Liver (tissue), 7 donors: ENCODE measurements at regions not wholly inside any gene's neighbourhood (a gene's known extent, or its start where the extent isn't known, plus 50 kb on each side); places are given as distances from the start of the nearest gene placed in this dataset.
"Not testable (repeated sequence)": the region's sequence is repeated elsewhere in the genome, so short reads cannot be mapped to it uniquely, and the experiment has no call there.

Experiments used
- DNase-seq: peaks from one replicate; pipeline ENCODE4 v3.0.0-alpha.2; 2017; ENCODE audit warnings: low spot score
- H3K27ac ChIP-seq, 2 donors: one replicate each; pipeline ENCODE4 v1.7.0; 2013; ENCODE audit warnings: inconsistent platforms in 2 of 2, low read length in 2 of 2, control low read depth in 1 of 2, low read depth in 1 of 2, mild to moderate bottlenecking in 1 of 2
- H3K27me3 ChIP-seq, 4 donors: one replicate each; pipeline versions ENCODE4 v1.6.1 to v1.7.0; 2013; ENCODE audit warnings: low read length in 3 of 4, inconsistent platforms in 1 of 4, mild to moderate bottlenecking in 1 of 4, moderate library complexity in 1 of 4; ENCODE audit not compliant: control insufficient read depth in 4 of 4, insufficient read depth in 4 of 4
- H3K36me3 ChIP-seq, 4 donors: one replicate each; pipeline versions ENCODE4 v1.6.1 to v1.7.0; 2013; ENCODE audit warnings: low read length in 3 of 4, mild to moderate bottlenecking in 3 of 4, low read depth in 1 of 4, moderate library complexity in 1 of 4; ENCODE audit not compliant: control insufficient read depth in 4 of 4, insufficient read depth in 3 of 4
- H3K4me1 ChIP-seq, 4 donors: one replicate each; pipeline versions ENCODE4 v1.6.1 to v1.7.0; 2013; ENCODE audit warnings: low read length in 3 of 4, mild to moderate bottlenecking in 3 of 4, moderate library complexity in 1 of 4; ENCODE audit not compliant: control insufficient read depth in 4 of 4, insufficient read depth in 4 of 4
- H3K4me3 ChIP-seq, 3 donors: one replicate each; pipeline versions ENCODE4 v1.6.1 to v1.7.0; 2013; ENCODE audit warnings: low read length in 3 of 3, control low read depth in 1 of 3, low read depth in 1 of 3, mild to moderate bottlenecking in 1 of 3
- H3K9ac ChIP-seq, 2 donors: one replicate each; pipeline ENCODE4 v1.7.0; 2013; ENCODE audit warnings: low read length in 2 of 2, mild to moderate bottlenecking in 2 of 2, moderate library complexity in 2 of 2, control low read depth in 1 of 2, low read depth in 1 of 2
- H3K9me3 ChIP-seq, 4 donors: one replicate each; pipeline versions ENCODE4 v1.6.1 to v1.7.0; 2013; ENCODE audit warnings: low read length in 3 of 4; ENCODE audit not compliant: control insufficient read depth in 4 of 4
- ATF3 ChIP-seq: IDR thresholded peaks from 2 replicates; pipeline ENCODE4 v1.6.1; 2016; ENCODE audit warnings: antibody characterized with exemption
- EGR1 ChIP-seq, 2 donors: IDR thresholded peaks; 2 replicates each; pipeline ENCODE4 v1.6.1; 2016 to 2018; ENCODE audit warnings: antibody characterized with exemption in 2 of 2, low read depth in 2 of 2
- FOXA1 ChIP-seq: IDR thresholded peaks from 2 replicates; pipeline ENCODE4 v1.6.1; 2016; ENCODE audit warnings: antibody characterized with exemption
- FOXA2 ChIP-seq: IDR thresholded peaks from 2 replicates; pipeline ENCODE4 v1.6.1; 2016; ENCODE audit warnings: antibody characterized with exemption
- HNF4G ChIP-seq: IDR thresholded peaks from 2 replicates; pipeline ENCODE4 v1.6.1; 2016; ENCODE audit warnings: antibody characterized with exemption
- NR2F2 ChIP-seq: IDR thresholded peaks from 2 replicates; pipeline ENCODE4 v1.6.1; 2016; ENCODE audit warnings: antibody characterized with exemption
- REST ChIP-seq: IDR thresholded peaks from 2 replicates; pipeline ENCODE4 v1.6.1; 2016; ENCODE audit warnings: antibody characterized with exemption, mild to moderate bottlenecking
- SP1 ChIP-seq: IDR thresholded peaks from 2 replicates; pipeline ENCODE4 v1.6.1; 2018; ENCODE audit warnings: antibody characterized with exemption, mild to moderate bottlenecking
- TAF1 ChIP-seq: conservative IDR thresholded peaks from 2 replicates; pipeline ENCODE4 v1.6.1; 2016; ENCODE audit warnings: antibody characterized with exemption, mild to moderate bottlenecking
- YY1 ChIP-seq: IDR thresholded peaks from 2 replicates; pipeline ENCODE4 v1.6.1; 2016; ENCODE audit warnings: antibody characterized with exemption, mild to moderate bottlenecking
- WGBS: extraction: QIAGEN DNeasy Blood & Tissue Kit; methylation state at CpG from one replicate; pipeline ENCODE4 v1.1.7; 2013; 5-methylcytosine and 5-hydroxymethylcytosine counted together
- TF ChIP-seq, protein P1 (sequence below): IDR thresholded peaks from 2 replicates; pipeline ENCODE4 v1.6.1; 2016; ENCODE audit warnings: antibody characterized with exemption
- donor health status: healthy.
- donor health status: healthy.
- donor health status: healthy.
- donor health status: healthy.

GRCh38 chr7:91383905-91384274, 119.7 kb downstream of the FZD1 start:
- no peak for TF ChIP-seq EGR1 (IDR thresholded peaks at IDR 0.05; ENCODE audit: low read depth in 2 of 2)
- TF ChIP-seq NR2F2: no peak
- TF ChIP-seq, protein P1, sequence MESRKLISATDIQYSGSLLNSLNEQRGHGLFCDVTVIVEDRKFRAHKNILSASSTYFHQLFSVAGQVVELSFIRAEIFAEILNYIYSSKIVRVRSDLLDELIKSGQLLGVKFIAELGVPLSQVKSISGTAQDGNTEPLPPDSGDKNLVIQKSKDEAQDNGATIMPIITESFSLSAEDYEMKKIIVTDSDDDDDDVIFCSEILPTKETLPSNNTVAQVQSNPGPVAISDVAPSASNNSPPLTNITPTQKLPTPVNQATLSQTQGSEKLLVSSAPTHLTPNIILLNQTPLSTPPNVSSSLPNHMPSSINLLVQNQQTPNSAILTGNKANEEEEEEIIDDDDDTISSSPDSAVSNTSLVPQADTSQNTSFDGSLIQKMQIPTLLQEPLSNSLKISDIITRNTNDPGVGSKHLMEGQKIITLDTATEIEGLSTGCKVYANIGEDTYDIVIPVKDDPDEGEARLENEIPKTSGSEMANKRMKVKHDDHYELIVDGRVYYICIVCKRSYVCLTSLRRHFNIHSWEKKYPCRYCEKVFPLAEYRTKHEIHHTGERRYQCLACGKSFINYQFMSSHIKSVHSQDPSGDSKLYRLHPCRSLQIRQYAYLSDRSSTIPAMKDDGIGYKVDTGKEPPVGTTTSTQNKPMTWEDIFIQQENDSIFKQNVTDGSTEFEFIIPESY: no peak
- TF ChIP-seq HNF4G: no peak
- no peak for TF ChIP-seq TAF1
- TF ChIP-seq YY1: no peak
- TF ChIP-seq REST: no peak
- no peak for TF ChIP-seq ATF3
- no peak for TF ChIP-seq FOXA2
- no peak for TF ChIP-seq FOXA1
- no peak for TF ChIP-seq SP1
- no peak overlapping the region for H3K27ac ChIP-seq
- no peaks in the 10 kb centered on the region for H3K27me3 ChIP-seq
- H3K36me3 ChIP-seq: no peaks in the 10 kb centered on the region
- no peak for DNase-seq
- no peaks in the 10 kb centered on the region for H3K4me1 ChIP-seq
- H3K4me3 ChIP-seq: no peak overlapping the region
- H3K9me3 ChIP-seq: peaks cover 0 to 2% (median 0%) of the 10 kb centered on the region in 4 donors
- no peak overlapping the region for H3K9ac ChIP-seq

DNA sequence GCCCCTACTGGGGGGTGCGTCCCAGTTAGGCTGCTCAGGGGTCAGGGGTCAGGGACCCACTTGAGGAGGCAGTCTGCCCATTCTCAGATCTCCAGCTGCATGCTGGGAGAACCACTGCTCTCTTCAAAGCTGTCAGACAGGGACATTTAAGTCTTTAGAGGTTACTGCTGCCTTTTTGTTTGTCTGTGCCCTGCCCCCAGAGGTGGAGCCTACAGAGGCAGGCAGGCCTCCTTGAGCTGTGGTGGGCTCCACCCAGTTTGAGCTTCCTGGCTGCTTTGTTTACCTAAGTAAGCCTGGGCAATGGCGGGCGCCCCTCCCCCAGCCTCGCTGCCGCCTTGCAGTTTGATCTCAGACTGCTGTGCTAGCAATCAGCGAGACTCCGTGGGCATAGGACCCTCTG, 130.5 kb downstream of the FZD1 start:
- 84% methylated on average over 5 of the region's 7 CpGs for WGBS

DNA sequence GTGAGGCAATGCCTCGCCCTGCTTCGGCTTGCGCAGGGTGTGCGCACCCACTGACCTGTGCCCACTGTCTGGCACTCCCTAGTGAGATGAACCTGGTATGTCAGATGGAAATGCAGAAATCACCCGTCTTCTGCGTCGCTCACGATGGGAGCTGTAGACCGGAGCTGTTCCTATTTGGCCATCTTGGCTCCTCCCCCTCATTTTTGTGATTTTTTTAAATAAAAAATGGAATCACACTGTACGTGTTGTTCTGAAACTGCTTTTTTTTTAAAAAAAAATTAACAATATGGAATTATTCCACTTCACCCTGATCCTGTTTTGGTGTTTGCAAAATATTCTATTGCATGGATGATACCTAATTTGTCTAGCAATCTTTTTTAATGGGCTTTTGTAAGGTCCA, 131.1 kb downstream of the FZD1 start:
- H3K27ac ChIP-seq, H3K9me3 ChIP-seq, H3K9ac ChIP-seq, H3K4me3 ChIP-seq, H3K27me3 ChIP-seq, H3K4me1 ChIP-seq, H3K36me3 ChIP-seq, DNase-seq: not testable (repeated sequence)
- 85% methylated on average over 10 of the region's 10 CpGs for WGBS

More for the DNA sequence above, 130.5 kb downstream of the FZD1 start:
- not testable (repeated sequence) for H3K9ac ChIP-seq, H3K36me3 ChIP-seq, H3K27me3 ChIP-seq, H3K9me3 ChIP-seq, H3K4me1 ChIP-seq, DNase-seq, H3K4me3 ChIP-seq, H3K27ac ChIP-seq
